Activated CD8-positive, alpha-beta memory T cell treated with anti-CD3 and anti-CD28 coated beads for 1 hour (primary cell): ENCODE measurements at regions not wholly inside any gene's neighbourhood (a gene's known extent, or its start where the extent isn't known, plus 50 kb on each side); places are given as distances from the start of the nearest gene placed in this dataset.

ENCODE experiments used
- DNase-seq, 2 donors: peaks; one replicate each; pipeline ENCODE4 v3.0.0-alpha.2; 2020; ENCODE audit warnings: low read depth in 1 of 2; ENCODE audit errors: extremely low read depth in 1 of 2

GRCh38 chr17:17398188-17398942 lies 78.4 kb upstream of the MED9 start:
- no peak for DNase-seq

- DNase-seq = no peak
These were observed 77.6 kb upstream of the MED9 start for GRCh38 chr17:17398943-17399926.

- DNase-seq = no peak
These were observed 76.7 kb upstream of the MED9 start for GRCh38 chr17:17400070-17400469.

DNA sequence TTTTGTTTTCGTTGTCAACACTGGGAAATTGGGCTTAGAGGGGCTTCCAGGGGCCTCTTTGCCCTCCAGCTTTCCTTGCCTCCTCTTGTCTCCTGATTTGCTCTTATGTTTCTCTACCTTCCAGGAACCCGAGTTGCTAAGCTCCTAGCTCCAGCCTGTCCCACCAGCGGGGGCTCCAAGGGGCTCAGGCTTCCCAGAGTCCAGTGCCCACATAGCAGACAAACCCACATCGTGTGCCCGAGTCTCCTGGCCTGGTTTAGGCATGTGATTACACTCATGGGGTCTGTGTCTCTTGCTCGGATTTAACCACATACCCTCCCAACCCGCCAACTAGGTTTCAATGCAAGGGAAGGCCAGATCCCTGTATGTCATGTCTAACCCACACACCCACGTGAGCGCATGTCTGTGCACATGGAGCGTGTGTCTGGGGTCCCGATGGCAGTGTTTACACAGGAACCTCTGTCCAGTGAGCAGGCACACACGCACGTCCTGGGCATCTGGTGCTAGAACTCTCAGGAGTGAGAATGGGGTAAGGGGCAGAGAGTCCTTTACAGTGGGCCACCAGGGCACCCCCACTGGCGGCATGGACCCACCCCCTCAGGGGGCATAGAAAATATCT lies 76.1 kb upstream of the MED9 start:
- no peak for DNase-seq

GRCh38 chr17:17401271-17401781 lies 75.5 kb upstream of the MED9 start:
- DNase-seq = no peak

GRCh38 chr17:17402558-17402957 lies 74.2 kb upstream of the MED9 start:
- DNase-seq = no peak

DNA sequence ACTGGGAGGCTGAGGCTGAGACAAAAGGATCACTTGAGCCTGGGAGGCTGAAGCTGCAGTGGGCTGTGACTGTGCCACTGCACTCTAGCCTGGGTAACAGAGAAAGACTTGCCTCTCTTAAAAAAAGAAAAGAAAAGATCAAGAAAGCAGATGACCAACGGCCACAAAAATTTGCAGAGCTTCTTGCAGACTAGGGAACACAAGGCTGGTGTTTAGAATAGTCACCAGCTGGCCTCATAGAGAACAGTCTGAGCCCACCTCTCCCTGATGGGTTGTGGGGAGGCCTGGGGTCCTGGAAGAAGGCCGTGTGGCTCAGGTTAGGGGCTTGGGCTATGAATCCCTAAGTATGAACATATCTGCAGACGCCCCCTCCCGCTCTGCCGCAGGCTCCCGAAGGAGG lies 73.7 kb upstream of the MED9 start:
- DNase-seq = no peak

GRCh38 chr17:17403899-17404576 lies 72.8 kb upstream of the MED9 start:
- peak in 1 of 2 donors; percentile 32 for DNase-seq

GRCh38 chr17:17405673-17406072 lies 71.1 kb upstream of the MED9 start:
- no peak for DNase-seq

DNA sequence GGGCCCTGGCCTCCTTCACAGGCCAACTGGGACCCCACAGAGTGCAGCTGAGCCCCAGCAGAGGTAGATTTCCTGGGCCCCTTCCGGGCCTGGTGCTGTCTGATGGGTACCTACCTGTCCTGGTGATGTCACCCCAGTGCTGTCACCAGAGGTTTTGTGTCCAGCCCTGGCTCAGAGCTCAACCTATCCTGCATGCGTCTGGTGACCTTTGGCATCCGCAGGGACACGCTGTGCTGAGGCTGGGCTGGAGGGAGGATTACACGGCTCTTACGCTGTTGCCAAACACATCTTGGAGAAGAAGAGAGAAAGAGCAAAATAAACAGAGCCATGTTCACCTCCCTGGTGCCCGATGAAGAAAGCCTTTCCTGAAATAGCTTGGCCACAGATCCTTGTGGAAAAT lies 70.6 kb upstream of the MED9 start:
- no peak for DNase-seq

DNA sequence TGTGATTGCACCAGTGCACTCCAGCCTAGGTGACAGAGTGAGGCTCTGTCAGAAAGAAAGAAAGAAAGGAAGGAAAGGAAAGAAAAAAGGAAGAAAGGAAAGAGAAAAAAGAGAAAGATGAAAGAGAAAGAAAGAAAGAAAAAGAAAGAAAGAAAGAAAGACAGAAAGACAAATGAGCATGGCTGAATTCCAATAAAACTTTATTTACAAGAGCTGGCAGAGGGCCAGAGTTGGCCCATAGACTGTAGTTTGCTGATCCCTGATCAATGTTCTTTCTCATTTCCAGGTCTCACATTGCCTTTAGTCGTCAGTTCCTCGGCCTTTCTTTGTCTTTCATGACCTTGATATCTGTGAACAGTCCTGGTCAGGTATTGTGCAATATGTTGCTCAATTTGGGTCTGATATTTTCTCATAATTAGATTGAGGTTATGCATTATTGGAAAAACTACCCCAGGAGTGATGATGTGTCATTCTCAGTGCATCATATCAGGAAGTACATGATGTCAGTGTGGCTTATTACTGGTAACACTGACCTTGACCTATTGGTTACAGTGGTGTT lies 68.5 kb upstream of the MED9 start:
- DNase-seq = no peak

DNA sequence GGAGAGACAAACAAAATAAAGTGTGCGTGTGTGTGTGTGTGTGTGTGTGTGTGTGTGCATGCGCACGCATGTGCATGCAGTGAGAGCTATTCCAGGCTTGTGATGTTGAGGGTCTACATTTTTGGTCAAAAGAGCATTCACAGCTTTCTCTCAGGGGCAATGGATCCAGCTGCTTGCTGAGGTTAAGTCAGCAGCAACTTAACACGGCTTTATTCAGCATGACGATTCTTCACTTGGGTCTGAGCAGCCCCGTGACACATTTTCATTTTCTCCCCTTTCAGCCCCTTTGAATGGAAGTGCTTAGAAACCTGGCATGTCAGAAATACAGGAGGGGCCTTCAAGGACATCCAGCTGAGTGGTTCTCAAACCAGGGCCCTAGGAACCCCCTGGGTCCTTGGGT lies 66.4 kb upstream of the MED9 start:
- no peak for DNase-seq

GRCh38 chr17:17411692-17412091 lies 65.1 kb upstream of the MED9 start:
- DNase-seq = no peak

DNA sequence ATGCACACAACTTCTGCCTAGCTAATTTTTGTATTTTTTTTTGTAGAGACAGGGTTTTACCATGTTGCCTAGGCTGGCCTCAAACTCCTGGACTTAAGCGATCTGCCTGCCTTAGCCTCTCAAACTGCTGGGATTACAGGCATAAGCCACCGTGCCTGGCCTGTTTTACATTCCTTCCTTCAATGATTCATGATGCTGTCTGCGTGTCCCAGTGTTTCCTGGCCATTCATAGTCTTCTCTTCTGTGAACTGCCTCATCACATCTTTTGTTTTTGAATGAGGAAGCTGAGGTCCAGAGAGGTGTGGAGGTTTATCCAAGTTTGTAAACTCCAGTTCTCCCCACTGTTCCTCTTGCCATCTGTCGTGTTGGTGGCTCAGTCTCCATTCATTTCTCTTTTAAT lies 64.5 kb upstream of the MED9 start:
- DNase-seq = no peak

DNA sequence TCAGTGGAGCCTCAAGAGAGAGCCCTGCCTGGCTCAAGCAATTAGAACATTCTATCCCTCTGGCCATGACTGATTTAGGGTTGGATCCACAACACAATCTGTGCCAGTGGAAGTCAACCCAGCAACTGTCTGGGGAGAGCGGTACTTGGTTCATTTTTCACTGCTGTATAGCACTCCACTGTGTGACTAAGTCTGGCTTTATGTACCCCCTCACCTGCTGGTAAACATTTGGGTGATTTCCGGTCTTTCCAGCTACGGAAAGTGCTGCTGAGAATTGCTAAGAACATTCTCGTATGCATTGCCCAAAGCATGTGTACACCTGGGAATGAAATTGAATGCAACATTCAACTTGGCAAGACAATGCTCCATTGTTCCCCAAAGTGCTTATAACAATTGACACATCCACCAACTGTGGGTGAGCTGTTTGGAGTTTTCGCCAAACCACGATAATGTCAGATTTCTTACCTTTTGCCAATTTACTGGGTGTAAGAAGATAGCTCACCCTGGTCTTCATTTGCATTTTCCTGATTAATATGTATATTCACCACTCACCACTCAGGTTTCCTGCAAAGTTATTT lies 63.5 kb upstream of the MED9 start:
- no peak for DNase-seq

DNA sequence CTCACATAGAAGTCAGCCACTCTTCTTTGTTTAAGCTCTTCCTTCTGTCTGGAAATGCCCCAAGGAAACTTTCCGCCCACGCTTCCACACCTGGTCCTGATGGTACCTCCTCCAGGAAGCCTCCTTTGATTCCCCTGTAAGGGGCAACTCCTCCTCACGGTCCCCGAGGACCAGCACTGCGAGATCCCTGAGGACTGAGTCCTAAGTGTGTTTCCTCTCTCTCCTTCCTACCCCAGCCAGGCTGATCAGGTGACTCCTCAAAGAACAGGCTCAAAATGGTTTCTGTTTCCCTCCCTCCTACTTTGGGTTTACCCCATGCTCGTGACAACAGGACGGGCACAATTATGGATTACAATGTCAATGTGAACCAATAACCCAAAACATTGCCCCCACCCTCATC lies 63.0 kb upstream of the MED9 start:
- DNase-seq = no peak

DNA sequence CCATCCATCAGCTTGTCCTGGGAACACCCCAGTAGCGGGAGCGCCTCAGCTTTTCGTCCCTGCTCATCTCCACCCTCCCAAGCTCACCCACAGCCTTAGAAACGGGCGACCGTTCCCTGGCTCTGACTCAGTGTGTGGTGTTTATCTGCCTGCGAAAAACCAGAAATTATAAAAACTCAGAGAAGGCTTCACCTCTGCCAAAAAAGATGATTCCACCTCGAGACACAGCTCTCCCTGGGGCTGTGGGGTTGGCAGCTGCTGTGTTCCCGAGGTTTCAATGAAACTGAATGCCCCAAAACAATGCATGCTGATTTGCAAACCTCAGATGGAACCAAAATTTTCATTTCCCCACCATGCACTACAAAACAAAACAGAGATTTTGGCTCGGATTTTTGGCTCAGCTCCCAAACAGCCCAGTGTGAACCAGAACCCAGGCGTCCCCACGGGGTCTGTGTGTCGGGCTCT lies 62.4 kb upstream of the MED9 start:
- DNase-seq = no peak

DNA sequence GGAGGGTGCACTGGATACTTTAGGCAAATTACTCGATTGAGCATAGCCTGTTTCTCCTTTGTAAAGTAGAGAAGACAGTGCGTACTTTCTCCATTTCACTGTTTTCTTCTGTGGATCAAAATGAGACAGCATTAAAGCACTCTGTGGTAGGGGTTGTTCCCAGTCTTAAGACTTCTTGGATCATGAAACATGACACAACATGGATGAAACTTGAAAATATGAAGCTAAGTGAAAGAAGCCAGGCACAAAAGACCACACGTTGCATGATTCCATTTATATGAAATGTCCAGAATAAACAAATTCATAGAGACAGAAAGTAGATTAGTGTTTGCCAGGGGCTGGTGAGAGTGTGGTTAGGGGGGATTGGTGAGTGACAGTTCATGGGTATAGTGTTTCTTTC lies 61.8 kb upstream of the MED9 start:
- DNase-seq = no peak

- no peak for DNase-seq
These were observed 60.8 kb upstream of the MED9 start for GRCh38 chr17:17416007-17416399.
